ENCODE measurements at regions not wholly inside any gene's neighbourhood (a gene's known extent, or its start where the extent isn't known, plus 50 kb on each side); places are given as distances from the start of the nearest gene placed in this dataset.

- TF ChIP-seq CTCF (IDR thresholded peaks at IDR 0.05) (no peak), POLR2A (IDR thresholded peaks at IDR 0.05; ENCODE audit: low read depth) (no peak), EP300 (IDR thresholded peaks at IDR 0.05) (no peak)
These were observed 2159.4 kb upstream of the AGA start for GRCh38 chr4:179601671-179602070.

Data from esophagus muscularis mucosa (tissue), 4 donors.